Spleen (tissue), 7 donors: ENCODE measurements at regions not wholly inside any gene's neighbourhood (a gene's known extent, or its start where the extent isn't known, plus 50 kb on each side); places are given as distances from the start of the nearest gene placed in this dataset.

Experiments used
- POLR2A ChIP-seq, 3 donors: fragments of 450-650 bp; IDR thresholded peaks; one replicate each; pipeline ENCODE4 v1.5.1; 2017; ENCODE audit warnings: antibody characterized with exemption in 3 of 3, mild to moderate bottlenecking in 1 of 3
- POLR2AphosphoS5 ChIP-seq, 3 donors: sonication (generic); formaldehyde crosslinking; IDR thresholded peaks; one replicate each; pipeline ENCODE4 v1.5.1; 2017; ENCODE audit warnings: antibody characterized with exemption in 3 of 3
- TF ChIP-seq, protein P1 (sequence below), 11 experiments: fragments of 200-600 bp in 7 of 11; fragments of 450-650 bp in 4 of 11; sonication (generic) in 4 of 11; IDR thresholded peaks in 8 of 11; conservative IDR thresholded peaks in 3 of 11; 1 replicate in 7 of 11; 2 replicates in 4 of 11; pipeline versions ENCODE4 v1.4.0 to v1.8.0; 2016 to 2021; ENCODE audit warnings: antibody characterized with exemption in 11 of 11, inconsistent platforms in 4 of 11, mild to moderate bottlenecking in 1 of 11
- donor health status: DM: no; HTN: no; CAD: no; lungs with moderate emphysema.
- donor health status: DM: no; HTN: no; CAD: no.
- donor health status: DM: no; HTN: no; CAD: no.

DNA sequence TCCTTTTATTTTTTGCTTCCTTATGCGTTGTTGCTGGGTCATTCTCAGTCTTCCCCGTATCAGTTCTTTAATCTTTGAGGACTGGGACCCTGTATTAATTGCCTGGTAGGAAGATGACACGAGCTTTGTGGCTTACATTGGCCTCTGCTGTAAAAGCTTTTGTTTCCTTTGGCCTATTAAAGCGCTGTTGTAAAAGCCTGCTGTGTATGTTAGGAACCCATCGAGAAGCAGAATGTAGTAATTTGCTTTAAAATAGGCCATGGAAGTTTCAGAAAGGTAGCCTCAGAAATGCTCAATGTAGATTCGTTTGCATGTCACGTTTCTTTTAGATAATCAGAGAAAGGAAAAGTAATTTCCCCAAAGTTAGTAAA, 257.5 kb upstream of the STARD13 start:
- TF ChIP-seq, protein P1, sequence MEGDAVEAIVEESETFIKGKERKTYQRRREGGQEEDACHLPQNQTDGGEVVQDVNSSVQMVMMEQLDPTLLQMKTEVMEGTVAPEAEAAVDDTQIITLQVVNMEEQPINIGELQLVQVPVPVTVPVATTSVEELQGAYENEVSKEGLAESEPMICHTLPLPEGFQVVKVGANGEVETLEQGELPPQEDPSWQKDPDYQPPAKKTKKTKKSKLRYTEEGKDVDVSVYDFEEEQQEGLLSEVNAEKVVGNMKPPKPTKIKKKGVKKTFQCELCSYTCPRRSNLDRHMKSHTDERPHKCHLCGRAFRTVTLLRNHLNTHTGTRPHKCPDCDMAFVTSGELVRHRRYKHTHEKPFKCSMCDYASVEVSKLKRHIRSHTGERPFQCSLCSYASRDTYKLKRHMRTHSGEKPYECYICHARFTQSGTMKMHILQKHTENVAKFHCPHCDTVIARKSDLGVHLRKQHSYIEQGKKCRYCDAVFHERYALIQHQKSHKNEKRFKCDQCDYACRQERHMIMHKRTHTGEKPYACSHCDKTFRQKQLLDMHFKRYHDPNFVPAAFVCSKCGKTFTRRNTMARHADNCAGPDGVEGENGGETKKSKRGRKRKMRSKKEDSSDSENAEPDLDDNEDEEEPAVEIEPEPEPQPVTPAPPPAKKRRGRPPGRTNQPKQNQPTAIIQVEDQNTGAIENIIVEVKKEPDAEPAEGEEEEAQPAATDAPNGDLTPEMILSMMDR (IDR thresholded peaks at IDR 0.05 in 8 of 11, conservative IDR thresholded peaks at IDR 0.05 in 3 of 11), result no peak
- no peak for TF ChIP-seq POLR2A (IDR thresholded peaks at IDR 0.05)
- no peak for TF ChIP-seq POLR2AphosphoS5 (IDR thresholded peaks at IDR 0.05)
